ENCODE measurements at regions not wholly inside any gene's neighbourhood (a gene's known extent, or its start where the extent isn't known, plus 50 kb on each side); places are given as distances from the start of the nearest gene placed in this dataset.
A peak's percentile ranks its signal among the peaks of the same experiment; 100 is the strongest.

DNA sequence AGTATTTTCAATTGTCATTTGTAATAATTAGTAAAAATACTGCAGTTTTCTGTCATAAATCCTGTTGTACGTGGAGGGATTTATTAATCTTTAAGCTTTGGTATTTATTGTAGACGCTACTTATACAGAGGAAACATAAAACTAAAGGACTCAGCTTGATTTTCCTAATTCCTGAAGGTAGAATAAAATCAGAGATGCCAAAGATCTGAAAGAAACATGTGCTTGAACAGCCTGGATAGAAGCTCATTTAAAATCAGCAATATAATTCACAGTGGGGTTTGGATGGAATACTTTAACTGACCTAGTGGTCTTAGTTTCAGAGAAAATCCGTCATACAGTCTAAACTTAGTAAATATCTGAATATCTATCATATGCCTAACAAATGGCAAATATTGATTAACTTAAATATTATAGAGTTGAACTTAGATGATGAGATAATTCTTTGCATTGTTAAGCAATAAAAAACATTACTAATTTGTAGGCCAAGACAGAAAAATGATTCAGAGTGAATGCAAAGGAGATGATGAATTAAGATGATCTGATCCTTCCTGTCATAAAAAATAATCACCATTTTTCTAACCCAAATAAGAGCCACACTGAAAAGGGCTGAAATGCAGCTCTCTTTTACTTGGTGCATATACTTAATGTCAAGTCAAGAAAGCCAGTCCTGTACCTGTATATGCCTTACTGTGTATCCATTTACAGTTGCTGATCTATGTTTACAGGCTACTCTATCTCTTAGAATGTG lies 397.1 kb upstream of the DCN start:
- Histone ChIP-seq H3K27ac (no peak overlapping the region), H3K36me3 (no peaks in the 10 kb centered on the region), H3K27me3 (ENCODE audit: low read depth) (no peaks in the 10 kb centered on the region), H3K4me3 (no peak overlapping the region), H3K9me3 (no peaks in the 10 kb centered on the region), H3K4me1 (no peaks in the 10 kb centered on the region)
- DNase-seq (no peak), ATAC-seq (no peak)
- intact Hi-C loops (cut with DNase I) = no loop called here
- TF ChIP-seq, protein P1, sequence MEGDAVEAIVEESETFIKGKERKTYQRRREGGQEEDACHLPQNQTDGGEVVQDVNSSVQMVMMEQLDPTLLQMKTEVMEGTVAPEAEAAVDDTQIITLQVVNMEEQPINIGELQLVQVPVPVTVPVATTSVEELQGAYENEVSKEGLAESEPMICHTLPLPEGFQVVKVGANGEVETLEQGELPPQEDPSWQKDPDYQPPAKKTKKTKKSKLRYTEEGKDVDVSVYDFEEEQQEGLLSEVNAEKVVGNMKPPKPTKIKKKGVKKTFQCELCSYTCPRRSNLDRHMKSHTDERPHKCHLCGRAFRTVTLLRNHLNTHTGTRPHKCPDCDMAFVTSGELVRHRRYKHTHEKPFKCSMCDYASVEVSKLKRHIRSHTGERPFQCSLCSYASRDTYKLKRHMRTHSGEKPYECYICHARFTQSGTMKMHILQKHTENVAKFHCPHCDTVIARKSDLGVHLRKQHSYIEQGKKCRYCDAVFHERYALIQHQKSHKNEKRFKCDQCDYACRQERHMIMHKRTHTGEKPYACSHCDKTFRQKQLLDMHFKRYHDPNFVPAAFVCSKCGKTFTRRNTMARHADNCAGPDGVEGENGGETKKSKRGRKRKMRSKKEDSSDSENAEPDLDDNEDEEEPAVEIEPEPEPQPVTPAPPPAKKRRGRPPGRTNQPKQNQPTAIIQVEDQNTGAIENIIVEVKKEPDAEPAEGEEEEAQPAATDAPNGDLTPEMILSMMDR (IDR thresholded peaks at IDR 0.05) = no peak

DNA sequence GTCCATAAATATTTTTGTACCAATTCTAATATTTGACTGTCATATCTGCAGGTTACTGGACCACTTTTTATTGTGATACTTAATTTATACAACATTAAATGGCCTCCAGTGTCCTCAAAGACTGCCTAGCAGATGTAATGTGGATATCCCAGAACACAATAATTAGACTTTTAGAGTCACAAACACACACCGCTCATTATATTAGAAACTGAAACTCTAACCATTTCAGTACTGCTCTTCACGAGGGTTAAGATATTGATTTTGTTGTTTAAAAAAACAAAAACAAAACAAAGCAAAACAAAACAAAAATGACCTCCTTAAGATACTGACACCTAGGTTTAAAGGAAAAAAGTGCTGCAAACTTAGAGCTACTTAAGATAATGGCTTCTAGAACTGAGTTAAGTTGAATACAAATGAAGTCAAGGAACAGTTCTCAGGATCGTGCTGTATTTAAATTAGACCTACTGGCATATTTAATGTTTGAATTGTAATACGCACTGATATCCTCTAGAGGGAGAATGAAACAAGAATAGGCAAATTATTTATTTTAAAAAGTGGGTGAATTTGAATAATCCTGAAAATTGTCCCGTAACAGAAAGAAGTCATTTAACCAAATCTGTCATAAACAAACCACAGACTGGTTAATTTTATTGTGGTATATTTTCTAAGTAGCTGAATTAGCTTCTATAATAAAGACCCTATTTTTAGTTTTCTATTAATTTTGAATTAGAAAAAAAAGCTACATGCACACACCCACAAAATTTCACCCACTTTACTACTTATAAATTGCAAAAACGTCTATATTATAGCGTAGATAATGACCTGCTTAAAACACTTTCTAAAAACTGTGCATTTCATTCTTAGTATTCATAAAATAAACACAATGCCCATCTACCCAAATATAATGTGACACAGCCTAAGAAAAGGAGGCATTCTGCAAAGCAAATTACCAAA lies 395.2 kb upstream of the DCN start:
- ATAC-seq = peak; percentile 57 to 76
- H3K9me3 ChIP-seq = no peaks in the 10 kb centered on the region
- no peaks in the 10 kb centered on the region for H3K27me3 ChIP-seq (ENCODE audit: low read depth)
- TF ChIP-seq, protein P1 (IDR thresholded peaks at IDR 0.05) = peak; percentile 69
- H3K4me1 ChIP-seq = no peaks in the 10 kb centered on the region
- intact Hi-C loops (cut with DNase I) = no loop called here
- DNase-seq = no peak
- H3K27ac ChIP-seq = no peak overlapping the region
- H3K36me3 ChIP-seq = no peaks in the 10 kb centered on the region
- peak overlapping the region; percentile 23 for H3K4me3 ChIP-seq

DNA sequence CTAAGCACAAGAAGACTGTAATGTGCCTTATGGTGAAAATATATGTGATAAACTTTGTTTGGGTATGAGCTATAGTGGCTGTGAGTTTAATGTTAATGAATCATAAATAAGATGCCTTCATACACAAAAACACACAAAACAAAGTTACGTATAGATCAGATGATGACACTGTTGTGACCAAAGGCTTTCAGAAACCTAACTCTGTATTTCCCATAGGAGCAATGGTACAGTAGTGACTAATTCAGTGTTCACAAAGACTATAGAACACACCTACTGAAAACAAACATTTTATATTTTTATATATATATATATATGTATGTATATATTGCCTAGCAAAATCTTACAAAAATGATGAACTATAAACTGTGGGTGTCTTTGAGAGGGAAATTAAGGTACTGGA lies 393.8 kb upstream of the DCN start:
- no peaks in the 10 kb centered on the region for H3K4me1 ChIP-seq
- H3K27me3 ChIP-seq (ENCODE audit: low read depth) = no peaks in the 10 kb centered on the region
- H3K27ac ChIP-seq = no peak overlapping the region
- intact Hi-C loops (cut with DNase I) = no loop called here
- DNase-seq (no peak), ATAC-seq (no peak)
- no peaks in the 10 kb centered on the region for H3K36me3 ChIP-seq
- H3K4me3 ChIP-seq = no peak overlapping the region
- no peaks in the 10 kb centered on the region for H3K9me3 ChIP-seq
- TF ChIP-seq, protein P1 (IDR thresholded peaks at IDR 0.05) = no peak

DNA sequence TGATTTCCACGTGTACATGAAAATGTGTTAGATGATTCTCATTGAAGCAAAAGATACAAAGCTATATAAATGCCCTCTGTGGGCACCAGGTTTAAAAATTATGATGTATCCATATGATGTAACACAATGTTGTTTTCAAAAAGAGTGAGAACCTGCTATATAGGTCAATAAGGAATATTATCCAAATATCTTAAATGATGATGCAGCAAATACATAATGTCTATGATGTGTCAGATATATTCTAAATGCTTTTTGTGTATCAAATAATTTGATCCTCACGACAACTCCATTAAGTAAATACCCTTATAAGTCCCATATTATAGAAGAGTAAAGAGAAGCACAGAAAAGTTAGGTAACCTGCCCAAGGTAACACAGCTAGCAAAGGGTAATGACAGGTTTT lies 393.0 kb upstream of the DCN start:
- Histone ChIP-seq H3K4me3 (no peak overlapping the region), H3K9me3 (no peaks in the 10 kb centered on the region), H3K36me3 (no peaks in the 10 kb centered on the region), H3K4me1 (no peaks in the 10 kb centered on the region), H3K27me3 (ENCODE audit: low read depth) (no peaks in the 10 kb centered on the region), H3K27ac (no peak overlapping the region)
- DNase-seq (no peak), ATAC-seq (no peak)
- TF ChIP-seq, protein P1 (IDR thresholded peaks at IDR 0.05) = no peak
- intact Hi-C loops (cut with DNase I) = no loop called here

DNA sequence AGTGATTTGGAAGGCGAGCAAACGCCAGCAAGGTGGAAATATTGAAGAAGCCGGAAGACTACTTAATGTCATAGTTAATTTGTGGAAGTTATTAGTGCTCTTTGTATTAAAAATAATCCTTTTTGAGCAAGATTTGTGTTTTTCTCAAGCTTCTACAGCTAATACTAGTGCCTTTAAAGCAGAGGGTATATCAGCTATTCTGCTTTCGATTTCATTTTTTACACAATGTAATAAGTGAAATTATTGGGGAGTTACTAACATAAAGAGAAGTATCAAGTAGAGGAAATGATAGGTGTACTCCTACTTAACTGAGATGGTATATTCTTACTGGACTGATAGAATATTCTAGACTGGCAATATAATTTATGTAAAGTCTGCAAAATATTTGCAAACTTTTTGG lies 392.4 kb upstream of the DCN start:
- Histone ChIP-seq H3K4me1 (no peaks in the 10 kb centered on the region), H3K9me3 (no peaks in the 10 kb centered on the region), H3K27me3 (ENCODE audit: low read depth) (no peaks in the 10 kb centered on the region), H3K36me3 (no peaks in the 10 kb centered on the region), H3K27ac (no peak overlapping the region), H3K4me3 (no peak overlapping the region)
- ATAC-seq = no peak
- intact Hi-C loops (cut with DNase I) = no loop called here
- DNase-seq = no peak
- TF ChIP-seq, protein P1 (IDR thresholded peaks at IDR 0.05) = no peak

Measured in lower lobe of right lung (tissue), 2 donors.